ENCODE measurements at regions not wholly inside any gene's neighbourhood (a gene's known extent, or its start where the extent isn't known, plus 50 kb on each side); places are given as distances from the start of the nearest gene placed in this dataset.

DNA sequence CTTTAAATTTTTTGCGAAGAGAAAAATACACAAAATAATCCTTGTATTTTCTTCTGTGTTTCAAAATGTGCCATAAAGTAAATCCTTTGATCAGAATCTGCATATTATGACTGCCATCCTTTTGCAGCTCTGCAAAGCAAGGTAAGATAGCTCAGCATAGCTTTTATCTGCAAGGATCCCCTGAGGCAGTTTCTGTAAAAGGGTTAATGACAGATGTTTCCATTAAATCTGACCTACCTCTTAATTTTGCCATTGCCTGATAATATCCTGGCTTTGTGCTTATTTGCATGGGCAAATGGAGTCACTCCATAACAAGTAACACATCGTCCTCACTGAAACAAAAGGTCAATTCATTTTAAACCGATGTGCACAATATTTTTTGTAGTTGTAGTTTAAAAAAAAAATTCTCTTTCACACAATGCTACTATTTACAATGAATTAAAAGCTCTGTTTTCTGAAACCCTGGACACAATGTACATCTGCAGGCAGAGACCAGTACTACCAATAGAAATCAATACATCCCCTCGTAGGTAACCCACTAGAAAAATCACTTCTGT is 108.5 kb upstream of the SOX5 start:
- Histone ChIP-seq H3K4me3 (ENCODE audit: control extremely low read depth in 1 of 5, extremely low read depth in 1 of 5, insufficient read depth in 1 of 5, low read depth in 2 of 5, low read length in 4 of 5) (no peak overlapping the region), H3K36me3 (replicated peaks in 1 of 2; ENCODE audit: control extremely low read depth in 1 of 2, control insufficient read depth in 1 of 2, extremely low read depth in 1 of 2, insufficient read depth in 2 of 2, low read length in 1 of 2) (no peaks in the 10 kb centered on the region), H3K9ac (ENCODE audit: low read length) (no peak overlapping the region), H3K27me3 (replicated peaks in 1 of 4; ENCODE audit: control extremely low read depth in 1 of 4, control insufficient read depth in 3 of 4, insufficient read depth in 4 of 4, low read length in 3 of 4) (no peaks in the 10 kb centered on the region), H3K79me2 (ENCODE audit: control insufficient read depth, insufficient read depth, low read length) (no peaks in the 10 kb centered on the region), H4K20me1 (ENCODE audit: control insufficient read depth, insufficient read depth, low read length, poor library complexity, severe bottlenecking) (no peaks in the 10 kb centered on the region), H3K27ac (ENCODE audit: low read length in 2 of 2) (no peak overlapping the region), H3K4me2 (replicated peaks; ENCODE audit: low read depth, low read length, poor library complexity, severe bottlenecking) (no peak overlapping the region), H3K4me1 (ENCODE audit: control insufficient read depth in 2 of 2, insufficient read depth in 2 of 2, low read length in 2 of 2) (no peaks in the 10 kb centered on the region), H3K9me3 (ENCODE audit: control extremely low read depth in 1 of 3, control insufficient read depth in 2 of 3, insufficient read depth in 1 of 3, low read length in 2 of 3) (no peaks in the 10 kb centered on the region), H2AFZ (ENCODE audit: insufficient read depth, low read depth, low read length, poor library complexity, severe bottlenecking) (no peak overlapping the region)
- ChIA-PET POLR2A (no interaction called here), CTCF (no interaction called here)
- no CpG with 5 or more reads among the region's 4 CpGs for WGBS (ENCODE audit: insufficient coverage)
- no peaks in the 10 kb centered on the region for H3K27me3 Mint-ChIP-seq
- no peak for DNase-seq
- intact Hi-C loops (cut with micrococcal nuclease), result no loop called here
- no peaks in the 10 kb centered on the region for H3K4me1 Mint-ChIP-seq
- H3K4me3 Mint-ChIP-seq, result no peak overlapping the region
- no peak for TF ChIP-seq EZH2 (IDR thresholded peaks at IDR 0.05; ENCODE audit: borderline replicate concordance, insufficient read depth, low read depth, low read length, poor library complexity, severe bottlenecking)
- TF ChIP-seq, protein P1, sequence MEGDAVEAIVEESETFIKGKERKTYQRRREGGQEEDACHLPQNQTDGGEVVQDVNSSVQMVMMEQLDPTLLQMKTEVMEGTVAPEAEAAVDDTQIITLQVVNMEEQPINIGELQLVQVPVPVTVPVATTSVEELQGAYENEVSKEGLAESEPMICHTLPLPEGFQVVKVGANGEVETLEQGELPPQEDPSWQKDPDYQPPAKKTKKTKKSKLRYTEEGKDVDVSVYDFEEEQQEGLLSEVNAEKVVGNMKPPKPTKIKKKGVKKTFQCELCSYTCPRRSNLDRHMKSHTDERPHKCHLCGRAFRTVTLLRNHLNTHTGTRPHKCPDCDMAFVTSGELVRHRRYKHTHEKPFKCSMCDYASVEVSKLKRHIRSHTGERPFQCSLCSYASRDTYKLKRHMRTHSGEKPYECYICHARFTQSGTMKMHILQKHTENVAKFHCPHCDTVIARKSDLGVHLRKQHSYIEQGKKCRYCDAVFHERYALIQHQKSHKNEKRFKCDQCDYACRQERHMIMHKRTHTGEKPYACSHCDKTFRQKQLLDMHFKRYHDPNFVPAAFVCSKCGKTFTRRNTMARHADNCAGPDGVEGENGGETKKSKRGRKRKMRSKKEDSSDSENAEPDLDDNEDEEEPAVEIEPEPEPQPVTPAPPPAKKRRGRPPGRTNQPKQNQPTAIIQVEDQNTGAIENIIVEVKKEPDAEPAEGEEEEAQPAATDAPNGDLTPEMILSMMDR (IDR thresholded peaks at IDR 0.05), result no peak
- H3K9me3 Mint-ChIP-seq (ENCODE audit: insufficient read depth), result no peaks in the 10 kb centered on the region
- no peak overlapping the region for H3K27ac Mint-ChIP-seq
- no peak for ATAC-seq (ENCODE audit: low read depth)

DNA sequence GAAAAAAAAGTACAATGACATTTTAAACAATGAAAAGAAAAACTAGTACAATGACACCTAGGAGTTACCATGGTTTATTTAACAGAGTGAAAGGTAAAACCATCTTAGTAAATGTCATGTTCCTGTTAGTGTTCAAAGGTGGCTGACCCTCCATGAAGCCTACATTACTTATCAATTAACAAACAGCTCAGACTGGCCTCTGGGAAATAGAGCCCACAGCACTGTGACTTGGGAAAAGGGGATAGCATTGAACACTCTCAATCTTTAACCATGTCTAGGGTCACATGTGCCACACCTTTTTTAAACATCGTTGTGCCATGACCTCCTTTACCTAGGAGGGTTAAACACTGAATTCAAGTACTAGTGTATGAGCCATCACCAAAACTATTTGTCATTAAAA is 106.3 kb upstream of the SOX5 start:
- no peaks in the 10 kb centered on the region for H4K20me1 ChIP-seq (ENCODE audit: control insufficient read depth, insufficient read depth, low read length, poor library complexity, severe bottlenecking)
- H3K9me3 Mint-ChIP-seq (ENCODE audit: insufficient read depth), result no peaks in the 10 kb centered on the region
- no peaks in the 10 kb centered on the region for H3K36me3 ChIP-seq (replicated peaks in 1 of 2; ENCODE audit: control extremely low read depth in 1 of 2, control insufficient read depth in 1 of 2, extremely low read depth in 1 of 2, insufficient read depth in 2 of 2, low read length in 1 of 2)
- no peaks in the 10 kb centered on the region for H3K27me3 Mint-ChIP-seq
- no peaks in the 10 kb centered on the region for H3K4me1 Mint-ChIP-seq
- no peak overlapping the region for H3K9ac ChIP-seq (ENCODE audit: low read length)
- H3K4me1 ChIP-seq (ENCODE audit: control insufficient read depth in 2 of 2, insufficient read depth in 2 of 2, low read length in 2 of 2), result no peaks in the 10 kb centered on the region
- no peak overlapping the region for H3K27ac ChIP-seq (ENCODE audit: low read length in 2 of 2)
- intact Hi-C loops (cut with micrococcal nuclease), result no loop called here
- ChIA-PET CTCF (no interaction called here), POLR2A (no interaction called here)
- ATAC-seq (ENCODE audit: low read depth) (no peak), DNase-seq (no peak)
- no CpG with 5 or more reads among the region's 1 CpG for WGBS (ENCODE audit: insufficient coverage)
- H3K27ac Mint-ChIP-seq, result no peak overlapping the region
- no peak for TF ChIP-seq EZH2 (IDR thresholded peaks at IDR 0.05; ENCODE audit: borderline replicate concordance, insufficient read depth, low read depth, low read length, poor library complexity, severe bottlenecking)
- TF ChIP-seq, protein P1 (IDR thresholded peaks at IDR 0.05), result no peak
- H3K79me2 ChIP-seq (ENCODE audit: control insufficient read depth, insufficient read depth, low read length), result no peaks in the 10 kb centered on the region
- H2AFZ ChIP-seq (ENCODE audit: insufficient read depth, low read depth, low read length, poor library complexity, severe bottlenecking), result no peak overlapping the region
- H3K4me3 Mint-ChIP-seq, result no peak overlapping the region
- H3K27me3 ChIP-seq (replicated peaks in 1 of 4; ENCODE audit: control extremely low read depth in 1 of 4, control insufficient read depth in 3 of 4, insufficient read depth in 4 of 4, low read length in 3 of 4), result no peaks in the 10 kb centered on the region
- H3K4me2 ChIP-seq (replicated peaks; ENCODE audit: low read depth, low read length, poor library complexity, severe bottlenecking), result no peak overlapping the region
- no peak overlapping the region for H3K4me3 ChIP-seq (ENCODE audit: control extremely low read depth in 1 of 5, extremely low read depth in 1 of 5, insufficient read depth in 1 of 5, low read depth in 2 of 5, low read length in 4 of 5)
- H3K9me3 ChIP-seq (ENCODE audit: control extremely low read depth in 1 of 3, control insufficient read depth in 2 of 3, insufficient read depth in 1 of 3, low read length in 2 of 3), result no peaks in the 10 kb centered on the region
